ENCODE measurements at regions not wholly inside any gene's neighbourhood (a gene's known extent, or its start where the extent isn't known, plus 50 kb on each side); places are given as distances from the start of the nearest gene placed in this dataset.
A peak's percentile ranks its signal among the peaks of the same experiment; 100 is the strongest.

DNA sequence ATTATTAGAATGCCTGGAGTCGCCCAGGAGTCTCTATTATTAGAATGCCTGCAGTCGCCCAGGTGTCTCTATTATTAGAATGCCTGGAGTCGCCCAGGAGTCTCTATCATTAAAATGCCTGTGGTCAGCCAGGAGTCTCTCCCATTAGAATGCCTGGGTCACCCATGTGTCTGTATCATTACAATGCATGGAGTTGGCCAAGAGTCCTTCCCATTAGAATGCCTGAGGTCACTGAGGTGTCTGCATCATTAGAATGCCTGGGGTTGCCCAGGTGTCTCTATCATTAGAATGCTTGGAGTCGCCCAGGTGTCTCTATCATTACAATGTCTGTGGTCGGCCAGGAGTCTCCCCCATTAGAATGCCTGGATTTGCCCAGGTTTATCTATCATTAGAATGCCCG lies 66.9 kb downstream of the RNF187 start (continued):
- no peak for TF ChIP-seq ZNF589 (CRISPR knock-in tag; conservative IDR thresholded peaks at IDR 0.05)

DNA sequence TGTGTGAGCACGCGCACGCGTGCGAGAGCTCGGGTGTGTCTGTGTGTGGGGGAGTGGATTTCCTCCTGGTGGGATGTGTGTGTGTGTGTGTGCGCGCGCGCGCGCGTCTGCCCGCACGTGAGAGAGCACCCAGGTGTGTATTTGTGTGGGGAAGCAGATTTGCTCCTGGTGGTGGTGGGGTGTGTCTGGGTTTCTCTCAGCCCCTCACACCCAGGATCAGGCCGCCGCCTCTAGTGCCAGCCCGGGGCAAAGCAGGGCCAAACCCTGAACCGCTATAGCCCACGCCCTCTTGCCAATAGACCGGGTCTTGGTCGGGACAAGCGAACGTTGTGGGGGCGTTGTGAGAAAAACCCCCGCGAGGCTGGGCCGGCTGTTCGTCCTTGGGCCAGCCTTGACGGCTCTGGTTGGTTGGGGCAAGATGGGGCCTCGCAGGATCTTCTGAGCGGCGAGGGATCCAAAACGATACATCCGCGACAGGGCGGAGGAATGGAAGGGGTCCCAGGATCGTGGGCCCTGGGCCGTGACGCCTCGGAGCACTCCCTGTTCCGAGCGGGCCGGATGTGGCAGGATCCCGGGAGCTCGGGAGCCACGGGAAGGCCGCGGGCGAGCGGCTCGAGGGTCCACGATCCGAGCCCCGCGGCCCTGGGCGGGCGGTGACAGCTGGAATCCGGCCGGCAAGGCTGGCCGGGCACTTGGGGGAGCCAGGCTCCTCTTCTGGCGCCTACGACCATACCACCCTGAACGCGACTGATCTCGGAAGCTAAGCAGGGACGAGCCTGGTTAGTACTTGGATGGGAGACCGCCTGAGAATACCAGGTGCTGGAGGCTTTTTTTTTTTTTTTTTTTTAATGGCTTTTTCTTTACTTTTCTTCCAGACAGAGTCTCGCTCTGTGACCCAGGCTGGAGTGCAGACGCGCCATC lies 68.2 kb downstream of the RNF187 start:
- in situ Hi-C loops (cut with HindIII; ENCODE audit: extremely low pct_ligation_motif_present, low pct_unique_long_range_greater_than_20kb): no loop called here
- H3K36me3 ChIP-seq (replicated peaks in 1 of 2; ENCODE audit: control insufficient read depth in 1 of 2, insufficient read depth in 2 of 2, low read length in 2 of 2): no peaks in the 10 kb centered on the region
- intact Hi-C loops (cut with micrococcal nuclease; ENCODE audit: unreplicated experiment): no loop called here
- H3K4me2 ChIP-seq (ENCODE audit: low read depth, low read length): peak overlapping the region; percentile 48
- peak; percentile 83 for ATAC-seq
- no peak overlapping the region for H3K9ac ChIP-seq (ENCODE audit: insufficient read depth, low read depth, low read length)
- CTCF ChIA-PET (ENCODE audit: low intra/inter-chr PET ratio, low total read pairs): no interaction called here
- no TSS peak for BruUV-seq (replicated peaks)
- no peaks in the 10 kb centered on the region for H3K79me2 ChIP-seq (ENCODE audit: insufficient read depth, low read length)
- H4K20me1 ChIP-seq (ENCODE audit: insufficient read depth, low read length): no peaks in the 10 kb centered on the region
- H3K9me3 ChIP-seq (ENCODE audit: low read length): no peaks in the 10 kb centered on the region
- no peak for FAIRE-seq
- H3K27me3 ChIP-seq (ENCODE audit: control insufficient read depth in 1 of 2, insufficient read depth in 2 of 2, low read length in 2 of 2): peaks cover 2 to 35% of the 10 kb centered on the region in 2 experiments; a peak in 4 of 5 replicates
- no peaks in the 10 kb centered on the region for H3K4me1 ChIP-seq (ENCODE audit: insufficient read depth, low read length)
- H3K4me3 ChIP-seq (replicated peaks in 1 of 3; ENCODE audit: insufficient read depth in 1 of 3, low read depth in 2 of 3, low read length in 3 of 3): peak overlapping the region in 1 of 3 experiments; percentile 44; a peak in 1 of 6 replicates
- 68% methylated on average over 40 of the region's 71 CpGs for WGBS (ENCODE audit: low lambda C conversion rate)
- POLR2A ChIA-PET: no interaction called here
- DNase-seq (ENCODE audit: low spot score): peak; percentile 44
- H3K27ac ChIP-seq (ENCODE audit: extremely low read length, insufficient read depth, low read length): no peak overlapping the region
- H2AFZ ChIP-seq (ENCODE audit: low read length): no peak overlapping the region
- TF ChIP-seq ZBTB38 (CRISPR knock-in tag; IDR thresholded peaks at IDR 0.05) (peak; percentile 24; the same call in 1 of the 2 replicates), HCFC1 (IDR thresholded peaks at IDR 0.05; ENCODE audit: low read depth, low read length) (no peak), ZMYM4 (CRISPR knock-in tag; IDR thresholded peaks at IDR 0.05) (no peak), ZNF292 (CRISPR knock-in tag; IDR thresholded peaks at IDR 0.05; ENCODE audit: borderline replicate concordance, low read depth) (no peak), GTF3A (CRISPR knock-in tag; conservative IDR thresholded peaks at IDR 0.05) (peak; percentile 100), NCOA5 (CRISPR knock-in tag; IDR thresholded peaks at IDR 0.05) (no peak), EEA1 (CRISPR knock-in tag; IDR thresholded peaks at IDR 0.05; ENCODE audit: borderline replicate concordance) (no peak), ZNF510 (CRISPR knock-in tag; IDR thresholded peaks at IDR 0.05; ENCODE audit: low read depth) (no peak), ZNF441 (CRISPR knock-in tag; IDR thresholded peaks at IDR 0.05; ENCODE audit: borderline replicate concordance) (0 out of 2 replicates have a peak, but pooled peaks have one; percentile 52), ZSCAN12 (CRISPR knock-in tag; IDR thresholded peaks at IDR 0.05) (no peak), ZKSCAN5 (CRISPR knock-in tag; IDR thresholded peaks at IDR 0.05) (no peak), MED1 (CRISPR knock-in tag; IDR thresholded peaks at IDR 0.05) (peak; percentile 39; the same call in 1 of the 2 replicates), TGIF2 (CRISPR knock-in tag; IDR thresholded peaks at IDR 0.05) (no peak), HNRNPLL (IDR thresholded peaks at IDR 0.05; ENCODE audit: low read depth, low read length, poor library complexity, severe bottlenecking) (peak; percentile 10), AKAP8 (CRISPR knock-in tag; IDR thresholded peaks at IDR 0.05) (no peak), HNRNPL (IDR thresholded peaks at IDR 0.05; ENCODE audit: low read depth, low read length) (no peak), TBP (CRISPR knock-in tag; IDR thresholded peaks at IDR 0.05) (no peak), ZSCAN9 (CRISPR knock-in tag; IDR thresholded peaks at IDR 0.05; ENCODE audit: borderline replicate concordance) (no peak), ZBTB7B (CRISPR knock-in tag; IDR thresholded peaks at IDR 0.05) (peak; percentile 69), KMT2B (CRISPR knock-in tag; IDR thresholded peaks at IDR 0.05) (no peak), GFI1 (CRISPR knock-in tag; IDR thresholded peaks at IDR 0.05; ENCODE audit: borderline replicate concordance) (no peak), KDM6A (CRISPR knock-in tag; IDR thresholded peaks at IDR 0.05; ENCODE audit: low read depth) (no peak), ZNF879 (CRISPR knock-in tag; IDR thresholded peaks at IDR 0.05) (no peak)
- TF ChIP-seq, protein P1, sequence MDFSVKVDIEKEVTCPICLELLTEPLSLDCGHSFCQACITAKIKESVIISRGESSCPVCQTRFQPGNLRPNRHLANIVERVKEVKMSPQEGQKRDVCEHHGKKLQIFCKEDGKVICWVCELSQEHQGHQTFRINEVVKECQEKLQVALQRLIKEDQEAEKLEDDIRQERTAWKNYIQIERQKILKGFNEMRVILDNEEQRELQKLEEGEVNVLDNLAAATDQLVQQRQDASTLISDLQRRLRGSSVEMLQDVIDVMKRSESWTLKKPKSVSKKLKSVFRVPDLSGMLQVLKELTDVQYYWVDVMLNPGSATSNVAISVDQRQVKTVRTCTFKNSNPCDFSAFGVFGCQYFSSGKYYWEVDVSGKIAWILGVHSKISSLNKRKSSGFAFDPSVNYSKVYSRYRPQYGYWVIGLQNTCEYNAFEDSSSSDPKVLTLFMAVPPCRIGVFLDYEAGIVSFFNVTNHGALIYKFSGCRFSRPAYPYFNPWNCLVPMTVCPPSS (IDR thresholded peaks at IDR 0.05): no peak
